T-helper 1 cell treated with Interleukin-12 subunit alpha and Interleukin-12 subunit beta and Interleukin-4 antibody, amounts not matched to agents 30 ng/mL and 1 ng/mL, for 36 hours (primary cell): ENCODE measurements at regions not wholly inside any gene's neighbourhood (a gene's known extent, or its start where the extent isn't known, plus 50 kb on each side); places are given as distances from the start of the nearest gene placed in this dataset.

Experiments used
- intact Hi-C: fragments of 100-400 bp; cut with micrococcal nuclease; formaldehyde crosslinking; loops from one replicate; pipeline ENCODE4 v1.15.1; 2024

GRCh38 chr15:47390208-47390765 lies 327.0 kb upstream of the SEMA6D start:
- intact Hi-C loops = no loop called here

DNA sequence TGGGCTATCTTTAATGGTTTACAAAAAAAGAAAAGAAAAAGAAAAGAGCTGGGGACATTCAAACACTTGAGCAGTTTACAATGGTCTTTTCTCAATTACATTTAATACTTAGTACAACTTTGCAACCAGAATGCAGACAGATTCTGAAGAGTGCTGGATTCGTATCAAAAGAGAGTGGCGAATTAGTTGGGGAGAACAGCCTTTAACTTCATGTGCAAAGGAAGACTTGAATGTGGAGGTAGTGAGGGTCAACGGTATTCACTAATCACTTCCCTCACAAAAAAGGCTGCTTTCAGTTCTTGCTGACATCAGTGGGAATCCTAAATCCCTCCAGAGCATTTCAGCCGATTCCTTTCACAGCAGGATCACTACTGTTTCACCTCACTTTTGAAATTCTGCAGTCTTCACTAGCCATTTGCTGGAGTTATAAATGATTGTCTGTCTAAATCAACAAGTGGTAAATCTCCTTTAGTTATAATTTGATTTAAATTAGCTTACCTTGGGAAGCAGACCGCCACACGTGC lies 323.0 kb upstream of the SEMA6D start:
- intact Hi-C loops = no loop called here

- intact Hi-C loops = no loop called here
Measured at GRCh38 chr15:47395076-47395475, 322.2 kb upstream of the SEMA6D start.

DNA sequence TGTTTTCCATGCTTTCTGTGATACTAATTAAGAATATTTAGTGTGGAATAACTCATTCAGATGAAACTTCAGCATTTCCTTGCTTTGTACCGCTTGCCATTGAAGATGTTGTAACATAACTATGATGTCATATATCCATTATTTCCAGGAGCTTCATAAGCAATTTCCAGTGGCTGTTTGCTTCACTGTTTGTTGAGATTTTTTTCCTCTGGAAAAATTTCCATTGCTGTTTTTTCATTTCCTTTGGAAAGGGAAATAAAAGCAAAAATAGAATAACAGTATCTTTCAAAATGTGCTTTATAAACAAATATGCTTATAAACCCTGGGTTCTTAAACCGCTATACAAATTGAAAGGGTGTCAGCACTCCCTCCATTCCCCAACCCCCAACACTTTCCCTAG lies 319.6 kb upstream of the SEMA6D start:
- intact Hi-C loops = no loop called here

GRCh38 chr15:47398132-47398531 lies 319.2 kb upstream of the SEMA6D start:
- intact Hi-C loops = no loop called here

GRCh38 chr15:47398594-47398993 lies 318.7 kb upstream of the SEMA6D start:
- intact Hi-C loops = no loop called here

DNA sequence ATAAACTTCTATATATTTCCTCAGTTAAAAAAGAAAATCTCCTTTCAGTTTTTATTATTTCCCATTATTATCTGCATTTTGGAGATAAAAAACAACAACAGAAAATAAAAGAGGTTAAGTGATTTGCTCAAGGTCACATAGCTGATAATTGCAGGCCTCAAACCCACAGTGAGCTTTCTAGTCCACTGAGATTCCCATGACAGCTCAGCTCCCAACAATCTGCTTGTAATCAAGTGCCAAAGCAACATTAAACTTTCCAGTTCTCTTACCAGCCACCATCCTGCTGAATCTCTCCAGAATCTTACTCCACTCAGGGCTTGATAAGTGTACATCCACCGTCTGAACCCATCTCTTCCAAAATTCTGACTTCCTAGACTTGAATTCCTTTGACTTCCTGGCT lies 318.2 kb upstream of the SEMA6D start:
- intact Hi-C loops = no loop called here

DNA sequence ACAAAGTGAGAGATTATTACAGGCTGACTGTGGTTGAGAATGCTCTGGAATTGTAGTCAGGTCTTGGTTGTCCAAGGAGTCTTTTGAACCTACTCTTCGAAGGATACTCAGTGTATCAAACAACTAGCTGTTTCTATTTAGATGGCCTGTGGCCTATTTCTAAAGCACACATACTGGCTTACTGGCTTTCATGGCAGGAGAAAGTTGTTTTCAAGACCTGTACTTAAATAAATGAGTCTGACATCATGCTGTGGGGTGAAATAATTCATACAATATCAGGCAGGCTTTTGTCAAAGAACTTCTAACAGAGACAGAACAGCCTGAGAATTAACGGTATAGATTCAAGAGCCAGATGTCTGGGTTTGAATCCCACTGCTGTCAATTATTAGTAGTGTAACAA lies 316.7 kb upstream of the SEMA6D start:
- intact Hi-C loops = no loop called here

DNA sequence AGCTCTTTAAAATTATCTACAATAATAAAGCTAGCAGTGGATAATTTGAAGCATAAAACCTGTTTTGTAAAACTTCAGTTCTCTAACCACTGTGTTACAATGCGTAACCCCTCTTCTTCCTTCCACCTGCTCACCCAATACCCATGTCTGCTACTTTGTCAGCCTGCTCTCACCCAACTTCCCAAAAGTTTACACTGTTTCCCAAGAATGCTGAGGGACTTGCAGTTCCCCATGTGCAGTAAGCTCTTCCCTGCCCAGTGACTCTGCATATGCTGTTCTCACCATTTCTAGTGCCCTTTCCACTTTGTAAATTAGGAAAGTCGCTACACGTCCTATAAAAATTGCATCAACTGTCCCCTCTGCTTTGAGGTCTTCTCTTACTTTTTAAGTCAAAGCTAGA lies 315.9 kb upstream of the SEMA6D start:
- intact Hi-C loops = no loop called here

GRCh38 chr15:47402829-47403228 lies 314.5 kb upstream of the SEMA6D start:
- intact Hi-C loops = no loop called here

DNA sequence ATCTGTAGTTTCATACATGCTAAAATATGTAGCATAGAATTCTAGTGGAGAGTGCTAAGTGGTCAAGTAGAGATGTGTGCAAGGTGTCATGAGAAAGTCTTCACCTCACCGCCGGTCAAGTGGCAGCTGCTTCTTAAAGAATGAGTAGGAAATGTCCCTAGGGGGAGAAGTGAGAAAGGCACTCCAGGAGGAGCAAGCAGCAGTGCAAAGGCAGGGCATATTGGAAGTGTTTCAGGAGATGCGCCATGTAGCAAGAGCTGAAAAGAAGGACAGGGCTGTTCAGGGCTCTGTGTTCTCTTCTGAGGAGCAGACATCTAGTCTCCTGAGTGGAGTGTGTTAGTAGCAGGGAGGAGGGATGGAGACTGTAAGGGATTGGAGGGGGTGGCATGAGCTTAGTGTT lies 312.4 kb upstream of the SEMA6D start:
- intact Hi-C loops = no loop called here

DNA sequence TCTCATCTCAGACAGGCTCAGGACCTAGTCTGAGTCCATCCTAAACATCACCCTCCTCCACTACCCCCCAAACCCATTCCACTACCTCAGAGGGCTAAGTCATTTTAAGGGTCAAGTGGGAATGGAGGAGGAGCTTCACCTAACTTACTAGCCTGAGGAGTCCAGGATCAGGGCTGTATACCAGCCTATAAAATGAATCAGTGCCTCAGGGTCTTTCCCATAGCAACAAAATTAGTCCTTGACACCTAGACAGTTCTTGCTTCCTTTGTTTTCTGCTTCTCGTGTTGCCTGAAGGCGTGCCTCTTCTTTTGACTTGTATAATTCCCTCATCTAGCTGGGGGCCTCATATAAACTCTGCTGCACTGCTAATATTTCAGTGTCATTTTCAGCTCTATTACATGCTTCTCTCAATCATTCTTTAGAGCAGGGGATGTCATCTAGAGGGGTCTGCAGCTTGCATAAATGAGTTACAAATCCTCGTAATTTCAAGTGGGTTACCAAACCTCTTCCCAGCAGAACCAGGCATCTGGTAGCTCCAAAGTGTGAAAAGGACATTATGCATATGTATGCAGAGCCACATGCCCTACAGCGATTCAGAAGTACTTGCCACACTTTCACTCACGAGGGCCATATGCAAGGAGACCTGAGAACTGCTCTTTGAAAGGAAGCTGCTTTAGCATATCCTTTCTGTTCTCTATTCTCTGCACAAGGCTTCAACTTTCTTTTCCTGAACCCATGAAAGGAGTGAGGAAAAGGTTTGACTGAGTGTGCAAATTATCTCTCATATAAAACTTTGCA lies 311.7 kb upstream of the SEMA6D start:
- intact Hi-C loops = no loop called here

GRCh38 chr15:47407692-47408091 lies 309.6 kb upstream of the SEMA6D start:
- intact Hi-C loops = no loop called here

DNA sequence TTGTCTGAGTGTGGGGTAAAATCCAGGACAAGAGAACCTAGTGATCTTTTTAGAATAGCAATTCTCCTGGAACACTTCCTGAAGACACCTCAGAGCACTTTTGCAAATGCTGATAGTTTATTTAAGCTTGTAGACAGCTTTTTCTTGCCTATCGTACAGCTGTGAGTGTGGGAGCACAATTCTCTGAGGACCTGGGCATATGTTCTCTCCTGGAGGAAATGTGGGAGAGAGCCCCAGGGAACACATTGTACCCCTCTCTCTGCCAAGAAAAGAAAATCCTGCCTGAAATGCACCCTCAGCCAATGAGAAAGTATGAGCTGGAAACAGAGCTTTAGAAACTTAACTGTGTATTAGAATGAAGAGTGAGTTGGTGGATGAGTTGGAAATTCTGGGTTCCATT lies 308.3 kb upstream of the SEMA6D start:
- intact Hi-C loops = no loop called here

DNA sequence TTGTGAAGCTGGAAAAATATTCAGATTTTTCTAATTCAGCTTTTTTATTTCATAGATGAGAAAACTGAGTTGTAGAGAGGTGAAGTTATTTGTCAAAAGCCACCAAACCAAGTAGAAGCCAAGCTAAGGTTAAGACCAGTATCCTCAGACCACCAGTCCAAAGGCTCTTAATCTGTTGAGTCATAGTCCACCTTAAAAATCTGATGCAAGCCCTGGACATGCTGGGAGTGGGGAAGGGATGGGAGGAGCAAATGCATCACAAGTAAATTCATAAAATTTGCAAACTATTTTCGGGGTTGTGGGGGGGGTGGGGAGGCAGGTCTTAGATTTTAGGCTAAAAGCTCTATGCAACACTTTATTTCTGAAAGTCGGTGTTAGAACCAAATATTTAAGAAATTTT lies 307.7 kb upstream of the SEMA6D start:
- intact Hi-C loops = no loop called here

DNA sequence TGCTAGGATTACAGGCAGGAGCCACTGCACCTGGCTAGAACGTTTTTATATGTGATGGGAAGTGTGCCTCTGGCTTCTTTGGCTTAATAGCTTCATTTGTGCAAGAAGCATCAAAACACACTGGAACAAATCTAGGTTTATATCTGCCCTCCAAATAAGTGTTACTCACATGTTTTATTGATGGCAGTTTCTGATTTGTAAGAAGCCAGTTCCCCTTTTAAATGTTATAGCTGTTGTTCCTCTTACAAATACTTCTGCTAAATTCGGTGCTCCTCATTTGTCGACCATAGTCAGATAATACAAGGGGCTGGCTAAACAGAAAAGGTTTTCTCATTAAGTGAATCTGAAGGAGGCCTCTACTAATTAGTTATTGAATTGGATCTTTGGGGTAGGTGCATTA lies 307.1 kb upstream of the SEMA6D start:
- intact Hi-C loops = no loop called here

DNA sequence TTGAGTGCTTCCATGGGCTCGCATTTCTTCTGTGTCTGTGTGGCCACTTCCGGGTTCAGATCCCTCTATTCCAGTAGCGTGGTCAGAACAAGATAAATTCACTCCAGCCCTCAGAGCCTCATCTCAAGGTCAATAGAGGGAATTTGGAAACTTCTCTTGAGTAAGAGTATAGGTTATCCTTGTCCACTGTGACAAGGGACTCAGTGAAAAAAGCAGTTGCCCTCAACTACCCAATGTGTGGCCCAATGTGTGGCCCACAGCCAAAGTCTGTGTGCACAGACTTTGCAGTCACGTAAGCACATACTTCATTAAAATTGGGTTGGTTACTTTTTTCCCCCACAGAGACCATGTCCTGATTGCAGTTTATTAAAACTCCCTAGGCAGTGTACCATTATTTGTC lies 305.6 kb upstream of the SEMA6D start:
- intact Hi-C loops = no loop called here

- intact Hi-C loops = no loop called here
Measured at GRCh38 chr15:47412136-47412535, 305.2 kb upstream of the SEMA6D start.

GRCh38 chr15:47412802-47413201 lies 304.5 kb upstream of the SEMA6D start:
- intact Hi-C loops = no loop called here

DNA sequence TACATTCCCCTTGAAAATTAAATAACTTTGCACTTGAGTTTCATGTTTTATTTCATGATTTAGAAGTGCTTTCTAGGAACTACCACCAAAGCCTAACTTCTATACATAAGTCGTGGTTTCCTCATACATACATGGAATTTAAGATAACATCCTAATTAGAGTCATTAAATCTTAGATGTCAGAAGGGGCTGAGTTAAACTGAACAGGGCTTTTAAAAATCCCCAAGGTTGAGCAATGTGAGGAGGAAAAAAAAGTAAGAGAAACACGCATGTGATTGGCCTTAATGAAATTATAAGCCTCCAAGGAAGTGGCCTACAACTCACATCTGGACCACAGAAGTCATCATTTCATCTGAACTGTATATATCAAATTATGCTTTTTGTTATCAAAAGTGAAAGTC lies 303.1 kb upstream of the SEMA6D start:
- intact Hi-C loops = no loop called here

DNA sequence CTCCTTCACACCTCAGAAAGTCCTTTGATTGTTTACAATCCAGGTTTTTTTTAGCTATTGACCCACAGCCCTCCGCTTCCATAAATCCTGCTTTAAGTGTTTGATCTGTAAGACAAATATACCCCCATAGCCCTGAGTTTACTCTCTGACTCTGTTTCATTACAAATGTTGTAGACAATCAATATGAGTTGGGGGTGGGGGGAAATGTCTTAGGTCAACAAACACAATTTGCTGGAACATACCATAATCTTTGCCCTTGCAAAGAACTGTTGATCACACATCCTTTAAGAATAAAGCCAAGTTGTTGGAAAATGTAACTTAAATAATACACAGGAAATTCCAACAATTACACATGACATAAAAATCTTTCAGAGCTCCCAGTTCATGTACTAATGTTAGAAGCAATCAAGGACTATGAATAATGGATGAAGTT lies 301.8 kb upstream of the SEMA6D start:
- intact Hi-C loops = no loop called here

GRCh38 chr15:47422881-47423665 lies 294.2 kb upstream of the SEMA6D start:
- intact Hi-C loops = no loop called here
